Right atrium auricular region (tissue), 2 donors: ENCODE measurements at regions not wholly inside any gene's neighbourhood (a gene's known extent, or its start where the extent isn't known, plus 50 kb on each side); places are given as distances from the start of the nearest gene placed in this dataset.
"Not testable (repeated sequence)": the region's sequence is repeated elsewhere in the genome, so short reads cannot be mapped to it uniquely, and the experiment has no call there.

Source experiments
- DNase-seq: peaks from one replicate; pipeline ENCODE4 v3.0.0-alpha.2; 2019; ENCODE audit warnings: low spot score
- H3K27ac ChIP-seq, 2 donors: fragments of 200-600 bp; sonication (generic); 1 replicate in 1 of 2; 2 replicates in 1 of 2; pipeline ENCODE4 v1.5.1; 2016 to 2019
- H3K27me3 ChIP-seq, 2 donors: fragments of 200-600 bp; sonication (generic); one replicate each; pipeline versions ENCODE4 v1.5.1 to v1.6.0; 2017 to 2019
- H3K36me3 ChIP-seq: fragments of 200-600 bp; sonication (generic); one replicate; pipeline ENCODE4 v1.5.1; 2016
- H3K4me1 ChIP-seq, 2 donors: fragments of 200-600 bp; sonication (generic); one replicate each; pipeline versions ENCODE4 v1.5.1 to v1.6.0; 2017 to 2019
- H3K4me3 ChIP-seq, 2 donors: fragments of 200-600 bp; sonication (generic); 1 replicate in 1 of 2; 2 replicates in 1 of 2; pipeline ENCODE4 v1.5.1; 2017 to 2019; ENCODE audit warnings: mild to moderate bottlenecking in 1 of 2, moderate library complexity in 1 of 2
- H3K9me3 ChIP-seq, 2 donors: fragments of 200-600 bp; sonication (generic); one replicate each; pipeline ENCODE4 v1.5.1; 2019
- CTCF ChIP-seq, 2 donors: fragments of 200-600 bp; sonication (generic); IDR thresholded peaks; one replicate each; pipeline ENCODE4 v1.5.1; 2019; ENCODE audit warnings: antibody characterized with exemption in 2 of 2

GRCh38 chr1:45266151-45266801 is 59.9 kb upstream of the ZSWIM5 start:
- H3K27ac ChIP-seq: peak overlapping the region; percentile 37 to 50
- no peaks in the 10 kb centered on the region for H3K36me3 ChIP-seq
- H3K4me1 ChIP-seq: peaks cover 0 to 11% of the 10 kb centered on the region in 2 donors
- no peak overlapping the region for H3K4me3 ChIP-seq
- H3K9me3 ChIP-seq: peaks cover 0 to 6% of the 10 kb centered on the region in 2 donors
- DNase-seq: peak; percentile 71
- TF ChIP-seq CTCF (IDR thresholded peaks at IDR 0.05): no peak
- no peaks in the 10 kb centered on the region for H3K27me3 ChIP-seq

GRCh38 chr1:45268310-45268709 is 58.4 kb upstream of the HPDL start:
- not testable (repeated sequence) for H3K27ac ChIP-seq

GRCh38 chr1:45272267-45272666 is 54.4 kb upstream of the HPDL start:
- DNase-seq, H3K27me3 ChIP-seq, H3K27ac ChIP-seq, H3K36me3 ChIP-seq, H3K4me3 ChIP-seq, H3K9me3 ChIP-seq, H3K4me1 ChIP-seq: not testable (repeated sequence)

More at GRCh38 chr1:45268310-45268709, 58.4 kb upstream of the HPDL start:
- not testable (repeated sequence) for H3K36me3 ChIP-seq, H3K9me3 ChIP-seq, H3K4me3 ChIP-seq, H3K27me3 ChIP-seq, DNase-seq
- peaks cover 0 to 11% of the 10 kb centered on the region in 2 donors for H3K4me1 ChIP-seq

GRCh38 chr1:45272913-45273371 is 53.8 kb upstream of the HPDL start:
- Histone ChIP-seq H3K4me1 (no peaks in the 10 kb centered on the region), H3K27ac (no peak overlapping the region), H3K9me3 (no peaks in the 10 kb centered on the region), H3K27me3 (no peaks in the 10 kb centered on the region), H3K36me3 (no peaks in the 10 kb centered on the region), H3K4me3 (no peak overlapping the region)
- no peak for DNase-seq
- no peak for TF ChIP-seq CTCF (IDR thresholded peaks at IDR 0.05)

- H3K36me3 ChIP-seq: no peaks in the 10 kb centered on the region
- no peak for DNase-seq
- H3K27me3 ChIP-seq: no peaks in the 10 kb centered on the region
- TF ChIP-seq CTCF (IDR thresholded peaks at IDR 0.05): no peak
- H3K4me1 ChIP-seq: no peaks in the 10 kb centered on the region
- no peak overlapping the region for H3K4me3 ChIP-seq
- H3K27ac ChIP-seq: no peak overlapping the region
- H3K9me3 ChIP-seq: no peaks in the 10 kb centered on the region
Measured at GRCh38 chr1:45275054-45275453, 51.6 kb upstream of the HPDL start.
